RPMI8226 (cell line): ENCODE measurements at regions not wholly inside any gene's neighbourhood (a gene's known extent, or its start where the extent isn't known, plus 50 kb on each side); places are given as distances from the start of the nearest gene placed in this dataset.

Experiments used
- DNase-seq: peaks from one replicate; pipeline ENCODE4 v3.0.0-alpha.2; 2015

DNA sequence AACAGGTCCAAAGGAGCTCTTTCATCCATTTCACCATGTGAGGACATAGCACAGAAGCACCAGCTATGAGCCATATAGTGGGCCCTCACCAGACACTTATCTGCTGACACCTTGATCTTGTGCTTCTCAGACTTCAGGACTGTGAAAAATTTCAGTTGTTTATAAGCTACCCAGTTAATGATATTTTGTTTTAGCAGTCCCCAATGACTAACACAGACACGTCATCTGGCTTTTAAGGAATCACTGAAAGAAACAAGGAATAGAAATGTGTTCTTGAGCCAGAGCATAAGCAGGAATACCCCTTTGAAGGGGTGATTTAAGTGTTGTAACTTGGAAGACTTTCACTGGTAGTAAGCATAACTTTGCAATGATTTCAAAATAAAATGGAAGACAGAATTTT lies 214.7 kb upstream of the PTCHD4 start:
- DNase-seq = no peak

DNA sequence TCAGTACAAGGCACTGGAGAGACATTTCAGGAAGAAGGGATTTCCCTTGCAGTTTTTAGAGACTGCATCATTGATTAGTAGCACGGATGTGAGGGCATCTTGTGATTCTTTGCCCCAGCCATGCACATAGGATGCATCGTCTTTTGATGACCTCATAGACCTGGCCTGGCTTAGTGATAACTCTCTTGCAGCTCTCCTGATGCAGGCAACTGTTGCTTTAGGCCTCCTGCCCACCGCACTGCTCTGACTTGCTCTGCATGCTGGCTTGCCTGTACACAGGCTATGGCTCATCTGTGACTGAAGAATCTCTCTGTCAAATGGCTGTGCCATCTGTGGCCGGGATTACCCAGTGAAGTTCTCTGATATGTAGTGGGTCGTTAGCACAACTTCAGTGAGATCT lies 207.7 kb upstream of the PTCHD4 start:
- DNase-seq = no peak

DNA sequence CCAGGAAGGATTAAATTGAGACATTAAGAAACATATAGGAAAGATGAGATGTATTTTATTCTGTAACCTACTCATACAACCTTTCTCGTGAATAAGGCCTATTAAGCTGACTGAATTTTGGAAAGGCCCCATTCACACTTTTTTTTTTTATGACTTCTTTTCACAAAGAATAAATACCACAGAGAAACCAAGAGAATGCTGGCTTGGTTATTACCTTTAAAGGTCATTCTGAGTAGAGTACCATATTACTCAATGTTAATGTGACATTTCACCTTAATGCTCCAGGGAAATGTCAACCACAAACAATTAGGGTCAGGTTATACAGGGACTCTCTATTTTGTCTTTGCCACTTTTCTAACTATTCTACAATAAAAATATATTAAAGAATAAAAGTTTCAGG lies 204.9 kb upstream of the PTCHD4 start:
- DNase-seq = no peak

DNA sequence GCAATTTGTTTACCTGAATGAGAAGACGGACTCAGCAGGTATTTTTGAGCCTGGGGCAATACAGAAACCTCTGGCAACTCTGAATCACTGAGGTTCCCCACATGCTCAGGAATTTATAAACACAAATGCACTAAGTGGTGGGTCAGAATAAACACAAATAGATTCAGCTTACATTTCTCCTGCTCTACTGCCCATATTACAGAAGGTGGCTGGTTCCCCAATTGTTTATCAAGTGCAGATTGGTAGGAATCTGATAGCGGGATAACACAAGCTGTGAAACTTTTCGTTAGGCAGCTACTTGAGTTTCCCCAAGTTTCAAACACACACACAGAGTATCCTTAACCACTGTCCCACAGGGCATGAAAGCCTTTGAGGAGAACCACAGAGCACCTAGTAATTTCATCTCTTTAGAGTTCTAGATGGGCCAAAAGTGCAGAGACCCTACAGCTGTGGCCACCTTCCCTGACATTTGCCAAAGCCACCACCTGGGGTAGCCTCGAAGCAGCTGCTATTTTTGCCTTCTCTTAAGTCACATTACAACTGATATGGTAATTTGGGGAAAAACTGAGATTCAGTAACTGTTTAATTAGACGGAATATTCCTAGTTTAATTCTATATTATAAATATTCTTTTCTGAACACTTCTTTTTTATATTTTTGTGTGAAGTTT lies 204.2 kb upstream of the PTCHD4 start:
- no peak for DNase-seq

DNA sequence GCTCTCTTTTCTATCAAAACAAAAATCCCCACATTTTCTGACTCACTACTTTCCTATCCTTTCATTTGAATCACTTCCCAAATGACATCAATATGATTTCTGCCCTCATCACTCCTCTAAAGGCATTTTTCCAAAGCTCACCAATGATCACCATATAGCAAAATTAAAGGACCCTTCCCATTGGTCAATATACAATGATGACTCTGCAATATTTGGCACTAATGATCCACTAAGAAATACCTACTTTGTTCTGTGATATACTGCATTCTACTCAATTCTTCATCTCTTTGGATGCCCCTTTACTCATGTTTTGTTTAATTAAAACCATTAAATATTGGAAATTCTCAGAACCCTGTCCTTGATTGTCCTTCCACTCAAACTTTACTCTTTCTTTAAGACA lies 200.3 kb upstream of the PTCHD4 start:
- no peak for DNase-seq

DNA sequence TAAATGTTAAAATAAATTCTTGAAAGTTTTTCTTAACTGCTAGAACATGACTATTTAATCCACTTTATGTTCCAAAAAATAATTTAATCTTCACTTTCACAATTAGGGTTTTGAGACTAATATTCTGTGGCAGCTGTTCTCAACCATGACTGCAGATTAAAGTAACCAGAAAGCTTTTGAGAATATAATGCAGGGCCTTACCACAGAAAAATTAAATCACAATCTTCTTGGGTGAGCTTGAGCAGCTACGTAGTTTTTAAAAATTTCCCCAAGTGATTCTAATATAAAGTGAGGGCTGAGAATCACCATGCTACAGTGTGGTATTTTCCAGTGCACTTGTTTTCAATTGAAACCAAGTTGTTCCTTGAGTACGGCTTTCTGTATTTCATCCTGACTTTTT lies 196.6 kb upstream of the PTCHD4 start:
- no peak for DNase-seq

DNA sequence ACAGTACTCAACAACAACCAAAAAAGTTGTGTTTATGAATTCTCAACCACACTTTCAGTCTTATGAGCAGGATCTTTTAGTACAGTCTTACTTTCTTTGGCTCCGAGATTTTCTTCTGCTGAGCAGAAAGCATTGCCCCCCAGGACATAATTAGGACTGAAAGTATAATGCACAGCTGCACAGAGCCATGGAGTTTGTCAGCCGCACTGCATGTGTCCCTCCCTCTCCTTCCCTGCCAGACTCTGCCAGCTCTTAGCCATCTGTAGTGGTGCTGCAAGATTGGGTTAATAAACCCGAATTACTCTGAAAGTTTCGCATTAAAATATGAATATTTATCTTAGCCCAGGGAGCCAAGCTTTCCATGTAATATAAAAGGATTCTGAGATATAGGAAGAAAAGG lies 179.6 kb upstream of the PTCHD4 start:
- no peak for DNase-seq

DNA sequence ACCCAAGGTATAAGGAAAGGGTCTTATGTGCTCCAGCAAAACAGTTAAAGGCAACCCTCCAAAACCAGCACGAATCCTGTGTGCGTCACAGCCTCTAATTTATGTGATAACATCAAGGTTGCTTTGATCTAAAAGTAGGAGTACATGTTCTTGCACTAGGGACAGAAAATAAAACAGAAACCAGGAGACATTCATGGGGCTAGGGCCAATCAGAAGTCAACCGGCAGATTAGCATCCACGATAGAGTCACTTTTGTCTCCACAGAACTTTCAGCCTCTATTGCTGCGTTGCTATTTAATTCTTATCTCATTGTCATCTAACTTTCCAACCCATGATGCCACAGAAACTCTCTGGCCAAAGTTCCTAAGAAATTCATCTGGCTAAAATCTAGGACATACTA lies 178.8 kb upstream of the PTCHD4 start:
- no peak for DNase-seq

DNA sequence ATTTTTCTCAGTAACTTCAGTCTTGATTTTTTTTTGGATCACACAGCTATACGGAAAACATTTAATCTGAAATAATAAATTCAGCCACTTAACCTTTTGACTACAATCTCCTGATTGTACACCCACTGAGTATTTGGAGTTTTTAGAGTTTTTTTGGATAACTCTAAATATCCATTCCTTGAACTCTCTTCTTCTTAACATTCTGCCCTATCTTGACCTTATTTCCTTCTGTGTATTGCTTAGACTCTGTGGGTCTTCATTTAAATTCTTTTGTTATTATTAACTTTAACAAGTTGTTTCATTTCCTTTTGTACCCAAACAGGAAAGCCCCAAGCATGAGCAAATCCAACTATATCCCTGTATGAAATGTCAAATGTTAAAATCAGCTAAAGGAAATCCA lies 170.2 kb upstream of the PTCHD4 start:
- no peak for DNase-seq

DNA sequence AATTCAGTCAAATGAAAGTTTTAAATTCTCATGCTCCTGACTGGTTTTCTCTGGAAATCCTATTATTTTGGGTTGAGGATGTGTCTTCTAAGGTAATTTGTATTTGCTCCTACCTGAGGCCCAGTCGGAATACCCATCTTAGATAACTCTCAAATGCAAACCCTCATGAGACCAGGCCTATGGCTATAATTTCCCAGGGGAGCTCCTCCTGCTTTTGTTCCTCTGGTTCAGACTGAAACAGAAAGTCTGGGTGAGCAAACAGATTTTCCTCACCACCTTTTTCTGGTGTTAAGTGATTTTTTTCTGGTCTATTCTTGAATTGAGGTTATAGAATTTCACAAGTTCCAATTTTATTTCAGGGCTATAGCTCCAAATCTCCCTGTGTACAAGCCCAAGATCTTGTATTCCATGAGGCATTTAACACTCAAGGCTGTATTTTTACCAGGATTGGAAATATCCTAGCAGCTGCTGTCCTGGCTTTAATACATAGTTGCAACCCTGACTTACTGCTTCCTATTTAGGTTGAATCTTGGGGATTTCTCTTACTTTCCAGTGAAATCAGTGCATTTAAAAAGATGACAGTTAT lies 169.1 kb upstream of the PTCHD4 start:
- DNase-seq = no peak

DNA sequence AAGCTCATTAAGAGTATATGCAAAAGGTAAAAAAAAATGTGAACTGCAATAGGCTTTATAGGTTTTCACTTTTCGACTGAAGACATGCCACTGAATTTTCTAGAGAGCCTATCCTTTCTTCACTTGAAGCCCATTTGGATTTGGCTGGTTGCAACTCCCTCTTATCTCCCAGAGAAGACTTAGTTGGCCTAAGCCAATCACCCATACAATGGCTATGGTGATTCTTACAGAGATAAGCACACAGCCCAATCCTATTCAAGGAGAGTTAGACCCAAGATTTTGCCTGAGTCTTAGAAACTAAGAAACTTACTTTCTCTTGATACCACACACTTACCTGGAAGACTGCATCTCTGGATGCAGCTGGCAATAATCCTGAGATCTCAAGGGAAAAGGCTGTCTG lies 167.3 kb upstream of the PTCHD4 start:
- no peak for DNase-seq

DNA sequence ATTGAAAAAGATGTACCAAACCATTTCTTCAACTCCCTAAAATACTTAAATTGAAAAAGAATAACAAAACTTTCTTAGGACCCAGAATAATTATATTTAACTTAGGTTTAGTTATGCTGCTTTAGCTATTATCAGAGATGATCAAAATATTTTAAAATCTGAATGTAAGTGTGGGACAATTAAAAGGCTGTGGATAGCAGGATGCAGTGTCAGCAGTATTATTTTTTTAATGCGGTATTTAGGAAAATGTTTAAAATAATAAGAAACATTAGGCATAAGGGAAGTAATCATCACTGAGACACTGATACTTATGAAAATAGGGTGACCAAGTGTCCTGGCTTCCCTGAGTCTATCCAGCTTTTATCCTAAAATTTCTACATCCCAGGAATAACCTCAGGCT lies 161.5 kb upstream of the PTCHD4 start:
- no peak for DNase-seq

DNA sequence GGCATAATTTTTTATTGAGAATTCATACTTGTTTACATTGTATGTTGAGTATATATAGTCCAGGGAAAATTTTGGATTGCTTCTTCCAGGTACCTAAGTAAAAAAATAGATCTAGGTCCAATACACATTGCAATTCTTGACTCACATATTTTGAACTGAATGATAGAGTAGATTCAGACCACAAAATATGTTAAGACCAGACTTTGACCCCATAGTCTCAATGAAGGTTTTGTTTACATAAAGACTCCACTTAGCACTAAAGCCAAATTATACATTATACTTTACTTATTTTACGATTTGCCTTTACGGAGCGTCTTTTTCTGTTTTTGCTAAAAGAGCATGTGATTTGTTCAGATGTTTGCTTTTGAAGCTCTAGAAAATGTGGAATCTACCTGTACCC lies 144.1 kb upstream of the PTCHD4 start:
- no peak for DNase-seq

DNA sequence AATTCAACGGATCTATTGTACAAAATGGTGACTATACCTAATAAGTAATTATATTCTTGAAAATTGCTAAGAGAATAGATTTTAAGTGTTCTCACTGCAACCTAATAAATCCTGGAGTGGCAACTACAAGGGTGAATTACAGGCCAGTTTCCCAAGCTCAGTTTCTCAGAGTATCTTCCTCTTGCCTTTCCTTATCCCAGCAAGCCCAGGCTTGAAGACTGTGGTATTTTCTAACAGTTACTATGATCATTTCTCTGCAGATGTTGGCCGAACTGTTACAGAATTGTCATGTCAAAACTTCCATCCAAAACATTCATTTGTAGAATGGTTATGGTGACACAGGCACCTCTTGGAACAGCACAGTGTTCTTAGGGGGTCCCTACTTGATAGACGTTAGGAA lies 138.1 kb upstream of the PTCHD4 start:
- DNase-seq = no peak

DNA sequence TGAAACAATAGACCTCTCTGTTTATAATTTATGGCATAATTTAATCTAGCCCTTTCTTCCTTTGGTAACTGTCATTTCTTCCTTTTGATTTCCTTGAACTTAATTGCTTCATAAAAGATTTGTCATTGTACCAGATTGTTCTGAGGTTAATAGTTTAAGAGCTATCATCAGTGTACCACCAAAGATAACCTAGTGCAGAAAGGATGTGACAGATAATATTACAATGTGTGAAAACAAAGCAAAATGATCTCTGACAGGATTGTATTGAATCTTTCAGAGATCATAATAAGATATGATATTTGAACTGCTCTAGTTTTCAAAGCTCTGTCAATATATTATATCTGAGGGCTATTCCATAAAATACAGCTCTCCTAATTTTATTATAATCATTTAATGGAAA lies 132.1 kb upstream of the PTCHD4 start:
- no peak for DNase-seq

DNA sequence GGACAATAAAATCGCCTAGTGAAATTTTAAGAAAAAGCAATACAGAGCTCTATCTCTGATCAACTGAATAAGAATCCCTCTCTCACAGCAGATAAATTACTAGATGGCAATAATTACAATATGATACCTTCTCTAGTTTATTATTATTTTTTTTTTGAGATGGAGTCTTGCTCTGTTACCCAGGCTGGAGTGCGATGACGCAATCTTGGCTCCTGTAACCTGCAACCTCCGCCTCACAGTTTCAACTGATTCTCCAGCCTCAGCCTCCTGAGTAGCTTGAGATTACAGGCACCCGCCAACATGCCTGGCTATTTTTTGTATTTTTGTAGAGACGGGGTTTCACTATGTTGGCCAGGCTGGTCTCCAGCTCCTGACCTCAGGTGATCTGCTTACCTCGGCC lies 129.3 kb upstream of the PTCHD4 start:
- no peak for DNase-seq

DNA sequence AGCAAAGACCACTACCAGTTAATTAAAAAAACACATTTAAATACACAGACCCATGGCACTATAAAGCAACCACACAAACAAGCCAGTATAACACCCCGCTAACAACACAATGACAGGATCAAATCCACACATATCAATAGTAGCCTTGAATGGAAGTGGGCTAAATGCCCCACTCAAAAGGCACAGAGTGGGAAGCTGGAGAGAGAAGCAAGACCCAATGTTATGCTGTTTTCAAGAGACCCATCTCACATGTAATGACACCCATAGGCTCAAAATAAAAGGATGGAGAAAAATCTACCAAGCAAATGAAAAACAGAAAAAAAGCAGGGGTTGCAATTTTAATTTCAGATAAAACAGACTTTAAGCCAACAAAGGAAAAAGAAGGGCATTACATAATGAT lies 125.4 kb upstream of the PTCHD4 start:
- DNase-seq = no peak

DNA sequence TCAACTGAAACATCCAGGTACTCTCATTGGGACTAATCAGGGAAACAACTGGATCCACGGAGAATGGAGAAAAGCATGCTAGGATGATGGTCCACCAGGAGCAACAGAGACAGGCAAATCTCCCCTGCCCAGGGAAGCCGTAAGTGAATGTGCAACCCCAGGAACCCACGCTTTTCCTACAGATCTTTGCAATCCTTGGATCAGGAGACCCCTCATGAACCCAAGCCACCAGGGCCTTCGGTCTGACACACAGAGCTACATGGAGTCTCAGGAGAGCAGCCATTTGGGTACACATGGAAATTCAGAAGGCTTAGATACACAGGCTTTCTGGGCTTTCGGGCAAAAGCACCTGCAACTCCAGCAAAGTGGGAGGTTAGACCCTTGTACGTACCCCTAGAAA lies 122.1 kb upstream of the PTCHD4 start:
- no peak for DNase-seq

DNA sequence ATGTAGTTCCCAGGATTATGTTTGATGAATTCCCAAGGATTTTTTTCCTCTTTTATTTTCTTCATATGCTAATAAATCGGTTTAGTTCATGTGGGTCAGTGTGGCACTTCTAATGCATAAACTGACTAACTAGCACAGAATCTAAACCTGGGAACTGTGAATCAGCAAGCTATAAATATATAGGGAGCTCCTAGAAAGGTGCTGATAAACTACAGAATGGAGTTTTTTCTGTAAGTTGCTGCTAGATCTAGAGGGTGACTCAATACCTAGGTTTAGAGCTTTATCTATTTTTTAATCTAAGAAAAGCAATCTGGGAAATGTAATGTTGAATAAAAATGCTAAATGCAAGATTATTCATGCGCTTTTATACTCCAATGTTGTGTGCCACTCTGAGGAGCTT lies 118.8 kb upstream of the PTCHD4 start:
- no peak for DNase-seq

DNA sequence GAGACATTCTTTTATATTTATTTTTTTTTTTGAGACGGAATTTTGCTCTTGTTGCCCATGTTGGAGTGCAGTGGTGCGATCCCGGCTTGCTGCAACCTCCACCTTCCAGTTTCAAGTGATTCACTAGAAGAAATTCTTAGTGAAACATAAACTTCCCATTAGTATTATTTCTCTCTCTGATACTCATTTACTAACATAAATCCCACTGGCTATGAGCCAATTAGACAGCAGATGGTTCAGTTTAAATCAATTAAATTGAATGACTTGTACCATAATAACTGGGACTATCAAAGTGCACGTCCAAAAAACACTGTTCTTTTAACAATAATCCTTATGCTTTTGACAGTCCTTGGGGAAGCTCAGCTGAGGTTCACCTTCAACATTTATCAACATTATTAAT lies 111.2 kb upstream of the PTCHD4 start:
- DNase-seq = no peak

DNA sequence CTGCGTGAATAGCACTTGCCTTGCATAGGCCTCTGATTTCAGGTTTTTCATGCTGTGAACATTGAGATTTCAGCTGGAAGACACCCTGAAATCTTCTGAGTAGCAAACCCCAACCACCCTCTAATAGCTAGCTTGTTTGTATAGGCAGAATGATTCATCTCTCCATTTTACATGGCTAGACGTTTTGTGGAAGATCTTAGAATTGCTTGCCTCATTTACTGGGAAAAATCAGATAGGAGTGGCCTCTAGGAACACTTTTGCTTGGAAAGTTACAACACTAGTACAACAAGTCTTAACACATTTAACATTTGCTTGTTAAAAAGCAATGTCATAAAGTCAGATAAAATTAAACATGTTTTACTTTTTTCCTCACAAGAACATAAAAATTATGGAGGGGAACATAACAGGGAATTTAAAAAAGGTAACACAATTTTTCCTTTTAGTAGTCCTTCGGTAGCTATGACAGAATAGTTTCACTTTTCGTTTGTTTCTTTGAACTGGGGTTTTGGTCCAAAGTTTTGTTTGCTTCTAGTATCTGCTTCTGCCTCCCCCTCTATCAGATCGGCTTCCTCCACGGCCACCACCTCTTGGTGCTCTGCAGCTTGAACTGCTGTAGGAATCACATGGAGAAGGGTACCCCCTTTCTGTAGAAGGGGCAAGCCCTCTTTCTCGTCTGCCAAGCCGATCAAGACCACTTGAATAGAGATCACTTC lies 102.2 kb upstream of the PTCHD4 start:
- DNase-seq = no peak

DNA sequence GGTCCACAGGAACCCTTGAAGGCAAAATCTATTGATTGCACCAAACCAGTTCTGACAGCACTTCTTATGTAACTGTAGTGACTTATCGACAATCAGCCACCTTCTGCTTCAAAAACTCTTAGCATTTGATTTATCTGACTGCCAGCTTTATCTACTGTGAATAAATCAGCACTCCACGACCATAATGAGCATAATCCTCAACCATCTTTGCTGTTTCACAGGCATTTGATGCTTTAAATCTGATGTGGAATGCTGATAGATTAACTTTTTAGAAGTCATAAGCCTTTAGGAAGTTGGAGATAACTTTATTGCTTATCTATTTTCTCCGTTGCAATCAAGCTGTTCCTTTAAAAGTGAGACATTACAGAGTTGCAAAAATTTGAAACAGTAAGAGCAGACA lies 101.5 kb upstream of the PTCHD4 start:
- no peak for DNase-seq

DNA sequence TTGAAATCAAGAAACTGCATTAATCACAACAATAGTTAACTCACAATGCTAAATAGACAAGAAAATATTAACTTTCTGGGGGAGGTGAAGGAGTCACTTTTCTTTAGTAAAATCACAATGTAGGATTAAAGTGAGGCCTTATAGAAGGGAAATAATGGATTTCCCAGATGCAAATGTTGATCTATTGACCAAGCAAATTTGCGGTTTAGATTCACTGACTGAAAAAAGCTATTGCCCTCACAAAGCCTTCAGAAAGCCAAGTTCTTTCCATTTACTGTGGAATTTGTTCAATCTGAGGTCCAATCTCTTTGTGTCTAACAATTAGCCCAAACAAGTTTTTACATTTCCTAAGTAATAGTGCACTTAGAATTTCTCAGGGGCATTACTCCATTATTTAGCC lies 95.1 kb upstream of the PTCHD4 start:
- DNase-seq = no peak

DNA sequence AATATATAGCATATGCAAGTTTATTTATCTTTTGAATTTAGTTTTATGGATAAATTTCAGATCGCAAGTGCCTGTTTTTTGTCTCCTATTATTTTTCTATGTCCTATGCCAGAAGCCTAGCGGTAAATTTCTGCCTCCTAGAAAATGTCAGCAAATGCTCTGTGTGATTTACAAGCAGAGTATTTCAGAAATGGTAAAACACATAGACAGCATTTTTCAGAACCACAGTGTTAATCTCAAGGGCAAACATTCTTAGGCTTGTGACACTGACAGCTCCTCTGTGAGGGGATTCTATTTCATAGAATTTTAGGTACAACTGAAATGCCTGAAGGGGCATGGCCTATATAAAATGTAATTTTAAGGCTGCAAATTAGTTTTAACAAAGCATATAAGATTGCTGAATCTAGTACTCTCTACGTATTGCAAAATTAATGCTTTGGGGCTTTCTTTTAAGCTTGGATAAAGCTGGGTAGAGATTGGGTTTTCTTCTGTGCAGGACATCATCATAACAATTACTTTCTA lies 89.9 kb upstream of the PTCHD4 start:
- DNase-seq = no peak

DNA sequence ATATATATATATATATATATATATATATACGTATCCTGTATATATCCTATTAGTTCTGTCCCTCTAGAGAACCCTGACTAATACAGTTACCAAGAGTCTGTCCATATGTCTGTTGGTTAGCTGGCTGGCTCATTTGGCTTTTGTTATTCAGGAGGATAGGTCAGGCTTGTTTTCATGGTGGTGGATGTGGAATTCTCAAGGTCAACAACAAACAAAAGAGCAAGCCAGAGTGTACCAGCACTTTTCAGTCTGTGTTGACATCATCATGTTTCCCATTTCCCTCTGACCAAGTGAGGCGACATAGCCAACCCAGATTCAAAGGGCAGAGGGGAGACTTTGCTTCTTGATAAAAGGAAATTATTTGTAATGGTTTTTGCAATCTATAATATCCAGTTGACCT lies 88.5 kb upstream of the PTCHD4 start:
- no peak for DNase-seq
